C4-2B (cell line): ENCODE measurements at regions not wholly inside any gene's neighbourhood (a gene's known extent, or its start where the extent isn't known, plus 50 kb on each side); places are given as distances from the start of the nearest gene placed in this dataset.

Experiments
- ZFX ChIP-seq: fragments of 450-650 bp; IDR thresholded peaks from 2 replicates; pipeline ENCODE4 v1.6.1; 2017
- TF ChIP-seq, protein P1 (sequence below): fragments of 450-650 bp; conservative IDR thresholded peaks from 2 replicates; pipeline ENCODE4 v1.5.1; 2017; ENCODE audit warnings: mild to moderate bottlenecking

DNA sequence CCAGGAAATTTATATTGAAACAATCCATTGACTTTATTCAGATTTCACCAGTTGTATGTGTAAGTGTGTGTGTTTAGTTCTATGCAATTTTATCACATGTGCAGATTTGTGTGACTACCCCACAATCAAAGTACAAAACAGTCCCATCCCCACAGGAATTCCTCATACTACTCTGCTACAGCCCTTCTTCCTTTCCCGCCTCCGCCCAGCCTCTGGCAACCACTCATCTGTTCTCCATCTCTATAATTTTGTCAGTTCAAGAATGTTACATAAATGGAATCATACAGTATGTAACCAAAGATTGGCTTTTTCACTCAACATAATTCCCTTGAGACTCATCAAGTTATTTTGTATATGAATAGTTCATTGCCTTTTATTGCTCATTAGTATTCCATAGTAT is 289.1 kb downstream of the GADD45G start:
- no peak for TF ChIP-seq ZFX
- TF ChIP-seq, protein P1, sequence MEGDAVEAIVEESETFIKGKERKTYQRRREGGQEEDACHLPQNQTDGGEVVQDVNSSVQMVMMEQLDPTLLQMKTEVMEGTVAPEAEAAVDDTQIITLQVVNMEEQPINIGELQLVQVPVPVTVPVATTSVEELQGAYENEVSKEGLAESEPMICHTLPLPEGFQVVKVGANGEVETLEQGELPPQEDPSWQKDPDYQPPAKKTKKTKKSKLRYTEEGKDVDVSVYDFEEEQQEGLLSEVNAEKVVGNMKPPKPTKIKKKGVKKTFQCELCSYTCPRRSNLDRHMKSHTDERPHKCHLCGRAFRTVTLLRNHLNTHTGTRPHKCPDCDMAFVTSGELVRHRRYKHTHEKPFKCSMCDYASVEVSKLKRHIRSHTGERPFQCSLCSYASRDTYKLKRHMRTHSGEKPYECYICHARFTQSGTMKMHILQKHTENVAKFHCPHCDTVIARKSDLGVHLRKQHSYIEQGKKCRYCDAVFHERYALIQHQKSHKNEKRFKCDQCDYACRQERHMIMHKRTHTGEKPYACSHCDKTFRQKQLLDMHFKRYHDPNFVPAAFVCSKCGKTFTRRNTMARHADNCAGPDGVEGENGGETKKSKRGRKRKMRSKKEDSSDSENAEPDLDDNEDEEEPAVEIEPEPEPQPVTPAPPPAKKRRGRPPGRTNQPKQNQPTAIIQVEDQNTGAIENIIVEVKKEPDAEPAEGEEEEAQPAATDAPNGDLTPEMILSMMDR: no peak
